T follicular helper cell (primary cell): ENCODE measurements at regions not wholly inside any gene's neighbourhood (a gene's known extent, or its start where the extent isn't known, plus 50 kb on each side); places are given as distances from the start of the nearest gene placed in this dataset.
"Not testable (repeated sequence)": the region's sequence is repeated elsewhere in the genome, so short reads cannot be mapped to it uniquely, and the experiment has no call there.

Source experiments
- DNase-seq: peaks from one replicate; pipeline ENCODE4 v3.0.0-alpha.2; 2020; ENCODE audit warnings: low read depth

GRCh38 chrX:15116900-15117299 is 153.0 kb downstream of the ASB9 start:
- DNase-seq = no peak

GRCh38 chrX:15114743-15115566 is 154.9 kb downstream of the ASB9 start:
- no peak for DNase-seq

GRCh38 chrX:15107367-15107988 is 162.4 kb downstream of the ASB9 start:
- no peak for DNase-seq

- DNase-seq = no peak
Measured at GRCh38 chrX:15098505-15098904, 171.4 kb downstream of the ASB9 start.

GRCh38 chrX:15087747-15088146 is 182.1 kb downstream of the ASB9 start:
- no peak for DNase-seq

GRCh38 chrX:15073313-15073712 is 196.6 kb downstream of the ASB9 start:
- DNase-seq = no peak

- DNase-seq = no peak
Measured at GRCh38 chrX:15072880-15073279, 197.0 kb downstream of the ASB9 start.

GRCh38 chrX:15072259-15072658 is 197.6 kb downstream of the ASB9 start:
- no peak for DNase-seq

- no peak for DNase-seq
Measured at GRCh38 chrX:15059474-15059873, 186.3 kb downstream of the MOSPD2 start.

- DNase-seq = no peak
Measured at GRCh38 chrX:15056044-15056443, 182.8 kb downstream of the MOSPD2 start.

GRCh38 chrX:15055146-15055930 is 182.1 kb downstream of the MOSPD2 start:
- no peak for DNase-seq

- DNase-seq = no peak
Measured at GRCh38 chrX:15050395-15050794, 177.2 kb downstream of the MOSPD2 start.

- no peak for DNase-seq
Measured at GRCh38 chrX:15043538-15043937, 170.3 kb downstream of the MOSPD2 start.

- no peak for DNase-seq
Measured at GRCh38 chrX:15033917-15034316, 160.7 kb downstream of the MOSPD2 start.

GRCh38 chrX:15017491-15017890 is 144.3 kb downstream of the MOSPD2 start:
- no peak for DNase-seq

- DNase-seq = no peak
Measured at GRCh38 chrX:15016051-15016450, 142.8 kb downstream of the MOSPD2 start.

GRCh38 chrX:15014281-15014680 is 141.1 kb downstream of the MOSPD2 start:
- no peak for DNase-seq

GRCh38 chrX:15013461-15013860 is 140.2 kb downstream of the MOSPD2 start:
- DNase-seq = no peak

- no peak for DNase-seq
Measured at GRCh38 chrX:14997271-14997670, 124.0 kb downstream of the MOSPD2 start.

GRCh38 chrX:14984425-14984824 is 111.2 kb downstream of the MOSPD2 start:
- not testable (repeated sequence) for DNase-seq
